GM23338 (cell line): ENCODE measurements at regions not wholly inside any gene's neighbourhood (a gene's known extent, or its start where the extent isn't known, plus 50 kb on each side); places are given as distances from the start of the nearest gene placed in this dataset.

Source experiments
- CREB1 ChIP-seq: fragments of 250-450 bp; sonication (Bioruptor Pico); IDR thresholded peaks from 2 replicates; pipeline ENCODE4 v1.5.0; 2020; ENCODE audit warnings: low read depth, mild to moderate bottlenecking, moderate library complexity
- CTCF ChIP-seq, 2 experiments: fragments of 200-600 bp in 1 of 2; sonication (generic) in 1 of 2; conservative IDR thresholded peaks; 2 replicates each; pipeline versions ENCODE4 v1.5.1 to v1.6.1; 2016 to 2017; ENCODE audit warnings: antibody characterized with exemption in 2 of 2, low read depth in 2 of 2, mild to moderate bottlenecking in 2 of 2, moderate library complexity in 1 of 2
- EZH2 ChIP-seq: fragments of 200-600 bp; sonication (generic); IDR thresholded peaks from one replicate; pipeline ENCODE4 v1.8.0; 2017; ENCODE audit warnings: antibody characterized with exemption, mild to moderate bottlenecking, low read depth; ENCODE audit not compliant: unreplicated experiment
- EZH2phosphoT487 ChIP-seq: fragments of 200-600 bp; sonication (generic); IDR thresholded peaks from one replicate; pipeline ENCODE4 v1.8.1; 2018; ENCODE audit warnings: antibody characterized with exemption; ENCODE audit not compliant: unreplicated experiment
- JUNB ChIP-seq: IDR thresholded peaks from one replicate; pipeline ENCODE4 v1.6.1; 2016; ENCODE audit warnings: antibody characterized with exemption; ENCODE audit not compliant: unreplicated experiment
- POLR2AphosphoS5 ChIP-seq: IDR thresholded peaks from 2 replicates; pipeline ENCODE4 v1.6.1; 2016; ENCODE audit warnings: antibody characterized with exemption, low read depth
- REST ChIP-seq: IDR thresholded peaks from one replicate; pipeline ENCODE4 v1.6.1; 2018; ENCODE audit warnings: antibody characterized with exemption; ENCODE audit not compliant: unreplicated experiment

DNA sequence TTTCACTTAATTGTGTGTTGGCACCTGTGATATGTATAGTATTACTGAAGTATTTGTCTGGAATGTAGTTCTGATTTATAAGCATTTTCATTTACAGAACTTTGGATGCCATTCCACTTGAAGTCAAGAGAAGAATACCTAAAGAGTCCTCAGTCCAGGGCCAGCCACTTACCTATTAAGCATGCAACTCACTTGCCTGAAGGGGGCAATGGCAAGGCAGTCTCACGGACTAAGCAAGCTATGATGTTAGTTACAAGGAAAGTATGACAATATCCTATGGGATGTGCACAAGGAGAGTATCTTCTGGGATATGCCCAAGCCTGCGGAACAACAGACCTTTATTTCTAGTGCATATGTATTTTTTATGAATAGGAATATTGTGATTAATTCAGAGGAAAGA is 369.4 kb upstream of the GCFC2 start:
- TF ChIP-seq EZH2, result no peak
- TF ChIP-seq REST, result no peak
- TF ChIP-seq CTCF (conservative IDR thresholded peaks at IDR 0.05; ENCODE audit: low read depth in 2 of 2), result peak; percentile 52 to 61
- TF ChIP-seq POLR2AphosphoS5, result no peak
- no peak for TF ChIP-seq EZH2phosphoT487
- TF ChIP-seq CREB1, result no peak
- TF ChIP-seq JUNB, result no peak
